ENCODE measurements at regions not wholly inside any gene's neighbourhood (a gene's known extent, or its start where the extent isn't known, plus 50 kb on each side); places are given as distances from the start of the nearest gene placed in this dataset.

DNA sequence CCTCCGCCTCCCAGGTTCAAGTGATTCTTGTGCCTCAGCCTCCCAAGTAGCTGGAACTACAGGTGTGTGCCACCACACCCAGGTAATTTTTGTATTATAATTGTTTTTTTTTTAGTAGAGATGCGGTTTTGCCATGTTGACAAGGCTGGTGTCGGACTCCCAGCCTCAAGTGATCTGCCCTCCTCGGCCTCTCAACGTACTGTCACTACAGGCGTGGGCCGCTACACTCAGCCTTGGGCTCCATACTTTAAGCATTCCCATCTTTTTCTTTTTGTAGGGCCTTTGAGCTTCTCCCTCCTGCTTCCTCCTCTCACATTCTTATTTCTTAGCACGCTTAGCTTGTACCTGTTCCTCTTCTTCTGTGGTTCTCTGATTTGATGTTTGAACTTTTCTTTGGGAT lies 62.8 kb downstream of the SERPINA3 start:
- no peak for DNase-seq (ENCODE audit: low read depth in 1 of 2, low spot score in 1 of 2)
- Histone ChIP-seq H3K4me2 (no peak overlapping the region), H3K4me1 (0 out of 3 replicates have a peak, but pooled peaks cover 5% of the 10 kb centered on the region), H3K9me3 (no peaks in the 10 kb centered on the region), H3K27ac (no peak overlapping the region), H3K4me3 (no peak overlapping the region)
- TF ChIP-seq ZSCAN20 (CRISPR knock-in tag; IDR thresholded peaks at IDR 0.05), result no peak
- no peak for TF ChIP-seq EP300 (IDR thresholded peaks at IDR 0.05)
- no peak for TF ChIP-seq ZFP36 (IDR thresholded peaks at IDR 0.05; ENCODE audit: borderline replicate concordance, partially characterized antibody)
- TF ChIP-seq BCL3 (IDR thresholded peaks at IDR 0.05), result no peak
- no peak for TF ChIP-seq HDAC2 (IDR thresholded peaks at IDR 0.05)
- TF ChIP-seq, protein P1, sequence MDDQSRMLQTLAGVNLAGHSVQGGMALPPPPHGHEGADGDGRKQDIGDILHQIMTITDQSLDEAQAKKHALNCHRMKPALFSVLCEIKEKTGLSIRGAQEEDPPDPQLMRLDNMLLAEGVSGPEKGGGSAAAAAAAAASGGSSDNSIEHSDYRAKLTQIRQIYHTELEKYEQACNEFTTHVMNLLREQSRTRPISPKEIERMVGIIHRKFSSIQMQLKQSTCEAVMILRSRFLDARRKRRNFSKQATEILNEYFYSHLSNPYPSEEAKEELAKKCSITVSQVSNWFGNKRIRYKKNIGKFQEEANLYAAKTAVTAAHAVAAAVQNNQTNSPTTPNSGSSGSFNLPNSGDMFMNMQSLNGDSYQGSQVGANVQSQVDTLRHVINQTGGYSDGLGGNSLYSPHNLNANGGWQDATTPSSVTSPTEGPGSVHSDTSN (IDR thresholded peaks at IDR 0.05), result no peak
- no peak for TF ChIP-seq CBX2 (IDR thresholded peaks at IDR 0.05; ENCODE audit: borderline replicate concordance, low read depth)
- TF ChIP-seq RARB (CRISPR knock-in tag; IDR thresholded peaks at IDR 0.05), result no peak
- TF ChIP-seq CBX8 (IDR thresholded peaks at IDR 0.05), result no peak
- TF ChIP-seq, protein P2, sequence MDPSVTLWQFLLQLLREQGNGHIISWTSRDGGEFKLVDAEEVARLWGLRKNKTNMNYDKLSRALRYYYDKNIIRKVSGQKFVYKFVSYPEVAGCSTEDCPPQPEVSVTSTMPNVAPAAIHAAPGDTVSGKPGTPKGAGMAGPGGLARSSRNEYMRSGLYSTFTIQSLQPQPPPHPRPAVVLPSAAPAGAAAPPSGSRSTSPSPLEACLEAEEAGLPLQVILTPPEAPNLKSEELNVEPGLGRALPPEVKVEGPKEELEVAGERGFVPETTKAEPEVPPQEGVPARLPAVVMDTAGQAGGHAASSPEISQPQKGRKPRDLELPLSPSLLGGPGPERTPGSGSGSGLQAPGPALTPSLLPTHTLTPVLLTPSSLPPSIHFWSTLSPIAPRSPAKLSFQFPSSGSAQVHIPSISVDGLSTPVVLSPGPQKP (IDR thresholded peaks at IDR 0.05; ENCODE audit: low read depth, low read length), result no peak
- TF ChIP-seq RNF2 (IDR thresholded peaks at IDR 0.05; ENCODE audit: borderline replicate concordance, low read depth), result no peak
- TF ChIP-seq NFE2L2 (conservative IDR thresholded peaks at IDR 0.05; ENCODE audit: low read length), result no peak
- TF ChIP-seq CHD4 (IDR thresholded peaks at IDR 0.05; ENCODE audit: borderline replicate concordance), result no peak
- TF ChIP-seq GATA3 (IDR thresholded peaks at IDR 0.05; ENCODE audit: borderline replicate concordance), result no peak
- WGBS (ENCODE audit: missing lambda C conversion rate), result 88% methylated on average over 8 of the region's 8 CpGs
- ATAC-seq, result no peak
- POLR2A ChIA-PET, result no interaction called here
- CTCF ChIA-PET, result interaction anchor here (0.6 to 1.3 kb wide), 4 partner anchors 33 to 217 kb away, joined by 3 to 8 read pairs (median 3); no protein-coding TSS in a partner anchor
- FAIRE-seq, result no peak

- ChIA-PET POLR2A (no interaction called here), CTCF (interaction anchor here (1.2 kb wide), 1 partner anchor 15 kb away, joined by 4 read pairs; no protein-coding TSS in a partner anchor)
- FAIRE-seq, result no peak
- TF ChIP-seq TFCP2L1 (CRISPR knock-in tag; IDR thresholded peaks at IDR 0.05), result no peak
- TF ChIP-seq RAD21 (conservative IDR thresholded peaks at IDR 0.05 in 1 of 2, IDR thresholded peaks at IDR 0.05 in 1 of 2), result no peak
- TF ChIP-seq BHLHE40 (IDR thresholded peaks at IDR 0.05; ENCODE audit: low read depth, low read length), result no peak
- no peak for TF ChIP-seq RFX5 (IDR thresholded peaks at IDR 0.05)
- TF ChIP-seq, protein P3, sequence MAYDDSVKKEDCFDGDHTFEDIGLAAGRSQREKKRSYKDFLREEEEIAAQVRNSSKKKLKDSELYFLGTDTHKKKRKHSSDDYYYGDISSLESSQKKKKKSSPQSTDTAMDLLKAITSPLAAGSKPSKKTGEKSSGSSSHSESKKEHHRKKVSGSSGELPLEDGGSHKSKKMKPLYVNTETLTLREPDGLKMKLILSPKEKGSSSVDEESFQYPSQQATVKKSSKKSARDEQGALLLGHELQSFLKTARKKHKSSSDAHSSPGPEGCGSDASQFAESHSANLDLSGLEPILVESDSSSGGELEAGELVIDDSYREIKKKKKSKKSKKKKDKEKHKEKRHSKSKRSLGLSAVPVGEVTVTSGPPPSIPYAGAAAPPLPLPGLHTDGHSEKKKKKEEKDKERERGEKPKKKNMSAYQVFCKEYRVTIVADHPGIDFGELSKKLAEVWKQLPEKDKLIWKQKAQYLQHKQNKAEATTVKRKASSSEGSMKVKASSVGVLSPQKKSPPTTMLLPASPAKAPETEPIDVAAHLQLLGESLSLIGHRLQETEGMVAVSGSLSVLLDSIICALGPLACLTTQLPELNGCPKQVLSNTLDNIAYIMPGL (CRISPR knock-in tag; IDR thresholded peaks at IDR 0.05; ENCODE audit: borderline replicate concordance), result no peak
- TF ChIP-seq POLR2AphosphoS2 (conservative IDR thresholded peaks at IDR 0.05; ENCODE audit: low read length), result no peak
- no peak for TF ChIP-seq JUNB (IDR thresholded peaks at IDR 0.05)
- TF ChIP-seq ZNF302 (CRISPR knock-in tag; IDR thresholded peaks at IDR 0.05), result no peak
- TF ChIP-seq CHD2 (IDR thresholded peaks at IDR 0.05; ENCODE audit: low read length, partially characterized antibody), result no peak
- TF ChIP-seq, protein P4, sequence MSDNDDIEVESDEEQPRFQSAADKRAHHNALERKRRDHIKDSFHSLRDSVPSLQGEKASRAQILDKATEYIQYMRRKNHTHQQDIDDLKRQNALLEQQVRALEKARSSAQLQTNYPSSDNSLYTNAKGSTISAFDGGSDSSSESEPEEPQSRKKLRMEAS (IDR thresholded peaks at IDR 0.05), result no peak
- no peak for TF ChIP-seq HOXB5 (CRISPR knock-in tag; IDR thresholded peaks at IDR 0.05)
- TF ChIP-seq SREBF2 (IDR thresholded peaks at IDR 0.05), result no peak
- TF ChIP-seq JUN (IDR thresholded peaks at IDR 0.05), result no peak
- no peak for TF ChIP-seq RCOR1 (IDR thresholded peaks at IDR 0.05; ENCODE audit: low read depth, low read length)
- TF ChIP-seq FOXS1 (CRISPR knock-in tag; IDR thresholded peaks at IDR 0.05), result no peak
- TF ChIP-seq KDM1A (IDR thresholded peaks at IDR 0.05; ENCODE audit: low read depth), result no peak
- no peak for TF ChIP-seq MAZ (IDR thresholded peaks at IDR 0.05; ENCODE audit: borderline replicate concordance, low read depth, low read length)
- peak in 1 of 2 experiments; percentile 52; a peak in 2 of 6 replicates for ATAC-seq
- WGBS (ENCODE audit: missing lambda C conversion rate), result 51% methylated on average over 12 of the region's 12 CpGs
- H3K27ac ChIP-seq, result no peak overlapping the region; a peak in 1 of 6 replicates
- no peak overlapping the region for H3K4me2 ChIP-seq
- H3K9me3 ChIP-seq, result no peaks in the 10 kb centered on the region
- no peak overlapping the region for H3K4me3 ChIP-seq
- H3K4me1 ChIP-seq, result 0 out of 3 replicates have a peak, but pooled peaks cover 5% of the 10 kb centered on the region
- DNase-seq (ENCODE audit: low read depth in 1 of 2, low spot score in 1 of 2), result no peak
Observed at GRCh38 chr14:94673781-94674231, 61.6 kb downstream of the SERPINA3 start.
